ENCODE measurements at regions not wholly inside any gene's neighbourhood (a gene's known extent, or its start where the extent isn't known, plus 50 kb on each side); places are given as distances from the start of the nearest gene placed in this dataset.

DNA sequence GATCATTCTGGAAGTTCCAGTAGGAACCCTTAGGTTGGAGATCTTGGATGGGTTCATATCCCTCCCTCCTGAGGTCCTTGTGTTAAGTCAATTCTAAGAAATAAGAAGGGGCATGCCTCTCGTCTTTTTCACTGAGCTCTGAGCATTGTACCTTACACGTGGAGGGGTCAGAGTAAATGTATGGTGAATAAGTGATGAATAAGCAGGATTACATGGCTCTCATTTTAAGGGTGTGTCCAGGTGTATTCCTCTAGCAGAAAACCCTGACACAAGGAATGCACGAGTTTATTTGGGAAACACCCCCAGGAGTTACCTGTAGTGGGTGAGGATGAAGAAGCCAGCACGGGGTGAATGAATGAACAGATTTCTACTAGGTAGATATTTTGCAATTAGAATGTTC is 400.2 kb downstream of the KIF16B start:
- Histone ChIP-seq H4K5ac (ENCODE audit: low read depth, low read length) (no peak overlapping the region), H4K8ac (ENCODE audit: low read depth in 2 of 2, low read length in 2 of 2) (no peak overlapping the region), H3K9ac (ENCODE audit: low read depth, low read length) (no peak overlapping the region), H3K4me2 (ENCODE audit: low read depth, low read length) (no peak overlapping the region), H2AK9ac (replicated peaks; ENCODE audit: low read depth, low read length, poor library complexity) (no peak overlapping the region), H3K27me3 (ENCODE audit: control insufficient read depth, insufficient read depth, low read length) (no peaks in the 10 kb centered on the region), H2AK5ac (ENCODE audit: low read depth, low read length) (no peak overlapping the region), H3K56ac (ENCODE audit: extremely low read depth, insufficient read depth, low read length) (no peak overlapping the region), H3K36me3 (ENCODE audit: control insufficient read depth, insufficient read depth, low read length) (no peaks in the 10 kb centered on the region), H4K91ac (ENCODE audit: insufficient read depth, low read depth, low read length) (no peak overlapping the region), H3K23ac (ENCODE audit: low read depth, low read length) (no peak overlapping the region), H2AFZ (replicated peaks; ENCODE audit: low read length, poor library complexity) (no peak overlapping the region), H3K79me1 (ENCODE audit: low read depth in 1 of 2, low read length in 2 of 2) (no peaks in the 10 kb centered on the region), H3K4me1 (ENCODE audit: control insufficient read depth, insufficient read depth, low read length) (no peaks in the 10 kb centered on the region), H3K18ac (ENCODE audit: low read depth, low read length) (no peak overlapping the region), H3K14ac (replicated peaks; ENCODE audit: low read depth, low read length) (no peak overlapping the region), H3K9me3 (ENCODE audit: control insufficient read depth, insufficient read depth, low read length) (peaks cover 10% of the 10 kb centered on the region), H3K4me3 (ENCODE audit: insufficient read depth, low read depth, low read length) (no peak overlapping the region), H2BK15ac (ENCODE audit: low read depth, low read length) (no peak overlapping the region), H2BK20ac (ENCODE audit: low read depth, low read length) (no peak overlapping the region), H3K9me1 (ENCODE audit: insufficient read depth, low read length) (no peaks in the 10 kb centered on the region), H3K27ac (ENCODE audit: insufficient read depth, low read length) (no peak overlapping the region), H3K4ac (ENCODE audit: low read depth, low read length) (no peak overlapping the region), H4K20me1 (ENCODE audit: insufficient read depth, low read length) (no peaks in the 10 kb centered on the region), H2BK5ac (ENCODE audit: low read depth, low read length, poor library complexity, severe bottlenecking) (no peak overlapping the region), H2BK120ac (ENCODE audit: low read depth, low read length) (no peak overlapping the region)
- intact Hi-C loops (cut with micrococcal nuclease) (no loop called here), in situ Hi-C loops (cut with MboI; ENCODE audit: low sequenced_read_pairs) (no loop called here), dilution Hi-C loops (cut with HindIII; ENCODE audit: low sequenced_read_pairs, unreplicated experiment) (no loop called here)
- WGBS, 2 experiments (ENCODE audit: extremely low coverage in 2 of 2, insufficient read length in 1 of 2), result no CpG with 5 or more reads among the region's 4 CpGs
- ChIA-PET POLR2A (ENCODE audit: unreplicated experiment) (no interaction called here), CTCF (no interaction called here)
- TF ChIP-seq RAD21 (IDR thresholded peaks at IDR 0.05; ENCODE audit: low read length) (no peak), RFX5 (IDR thresholded peaks at IDR 0.05; ENCODE audit: low read depth, low read length) (no peak), MAFK (IDR thresholded peaks at IDR 0.05; ENCODE audit: low read depth, low read length) (no peak), SMC3 (IDR thresholded peaks at IDR 0.05; ENCODE audit: low read depth, low read length) (no peak), POLR2A (IDR thresholded peaks at IDR 0.05; ENCODE audit: low read depth, low read length) (no peak), MAZ (IDR thresholded peaks at IDR 0.05; ENCODE audit: borderline replicate concordance, low read depth, low read length) (no peak), CHD1 (IDR thresholded peaks at IDR 0.05; ENCODE audit: low read depth, low read length) (no peak), FOS (IDR thresholded peaks at IDR 0.05; ENCODE audit: low read depth, low read length) (no peak)
- TF ChIP-seq, protein P1, sequence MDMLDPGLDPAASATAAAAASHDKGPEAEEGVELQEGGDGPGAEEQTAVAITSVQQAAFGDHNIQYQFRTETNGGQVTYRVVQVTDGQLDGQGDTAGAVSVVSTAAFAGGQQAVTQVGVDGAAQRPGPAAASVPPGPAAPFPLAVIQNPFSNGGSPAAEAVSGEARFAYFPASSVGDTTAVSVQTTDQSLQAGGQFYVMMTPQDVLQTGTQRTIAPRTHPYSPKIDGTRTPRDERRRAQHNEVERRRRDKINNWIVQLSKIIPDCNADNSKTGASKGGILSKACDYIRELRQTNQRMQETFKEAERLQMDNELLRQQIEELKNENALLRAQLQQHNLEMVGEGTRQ (IDR thresholded peaks at IDR 0.05; ENCODE audit: low read depth, low read length), result no peak
- DNase-seq (no peak), ATAC-seq (ENCODE audit: low read depth) (no peak)
- no TSS peak for BruUV-seq (replicated peaks)
